NCI-H2107 (cell line): ENCODE measurements at regions not wholly inside any gene's neighbourhood (a gene's known extent, or its start where the extent isn't known, plus 50 kb on each side); places are given as distances from the start of the nearest gene placed in this dataset.
A peak's percentile ranks its signal among the peaks of the same experiment; 100 is the strongest.
"Not testable (repeated sequence)": the region's sequence is repeated elsewhere in the genome, so short reads cannot be mapped to it uniquely, and the experiment has no call there.

Source experiments
- DNase-seq: peaks from one replicate; lab custom pipeline; 2025; lab: John Stamatoyannopoulos, UW

GRCh38 chr6:166724576-166724975 is 97.5 kb upstream of the RPS6KA2 start:
- no peak for DNase-seq

GRCh38 chr6:166722785-166723184 is 95.7 kb upstream of the RPS6KA2 start:
- no peak for DNase-seq

GRCh38 chr6:166721576-166721975 is 94.5 kb upstream of the RPS6KA2 start:
- DNase-seq, result no peak

DNA sequence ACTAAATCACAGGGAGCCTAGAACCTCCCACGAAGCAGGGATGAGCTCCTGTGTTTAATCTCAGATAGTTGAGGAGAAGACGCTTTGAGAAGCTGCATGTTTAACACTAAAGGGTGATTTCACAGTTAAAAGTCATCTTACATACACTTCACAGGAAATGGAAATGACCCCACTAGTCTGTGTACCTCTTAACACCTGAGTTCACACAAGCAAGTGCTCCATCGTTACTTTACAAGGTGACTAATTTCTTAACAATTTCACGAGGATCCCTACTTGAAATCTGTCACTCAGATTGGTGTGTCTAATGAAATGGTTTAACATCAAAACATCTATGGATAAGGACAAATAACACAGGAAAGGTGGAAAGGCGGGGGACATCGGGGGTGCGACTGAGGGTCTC is 93.8 kb upstream of the RPS6KA2 start:
- DNase-seq, result no peak

DNA sequence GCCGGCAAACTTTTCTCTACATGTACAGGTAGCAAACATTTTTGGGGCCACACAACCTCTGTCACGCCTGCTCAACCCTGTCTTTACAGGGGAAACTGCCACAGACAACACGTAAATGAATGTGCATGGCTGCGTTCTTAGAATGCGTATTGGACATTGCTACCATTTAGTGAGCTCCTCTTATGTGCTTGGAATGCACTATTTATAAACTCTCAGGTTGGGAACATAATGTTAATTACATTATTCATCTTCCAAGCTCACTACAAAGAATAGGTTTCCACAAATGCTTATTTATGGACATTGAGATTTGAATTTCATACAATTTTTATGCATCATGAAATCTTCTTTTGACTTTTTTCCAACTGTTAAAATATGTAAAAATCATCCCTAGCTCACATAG is 92.0 kb upstream of the RPS6KA2 start:
- no peak for DNase-seq

GRCh38 chr6:166718516-166718915 is 91.5 kb upstream of the RPS6KA2 start:
- no peak for DNase-seq

DNA sequence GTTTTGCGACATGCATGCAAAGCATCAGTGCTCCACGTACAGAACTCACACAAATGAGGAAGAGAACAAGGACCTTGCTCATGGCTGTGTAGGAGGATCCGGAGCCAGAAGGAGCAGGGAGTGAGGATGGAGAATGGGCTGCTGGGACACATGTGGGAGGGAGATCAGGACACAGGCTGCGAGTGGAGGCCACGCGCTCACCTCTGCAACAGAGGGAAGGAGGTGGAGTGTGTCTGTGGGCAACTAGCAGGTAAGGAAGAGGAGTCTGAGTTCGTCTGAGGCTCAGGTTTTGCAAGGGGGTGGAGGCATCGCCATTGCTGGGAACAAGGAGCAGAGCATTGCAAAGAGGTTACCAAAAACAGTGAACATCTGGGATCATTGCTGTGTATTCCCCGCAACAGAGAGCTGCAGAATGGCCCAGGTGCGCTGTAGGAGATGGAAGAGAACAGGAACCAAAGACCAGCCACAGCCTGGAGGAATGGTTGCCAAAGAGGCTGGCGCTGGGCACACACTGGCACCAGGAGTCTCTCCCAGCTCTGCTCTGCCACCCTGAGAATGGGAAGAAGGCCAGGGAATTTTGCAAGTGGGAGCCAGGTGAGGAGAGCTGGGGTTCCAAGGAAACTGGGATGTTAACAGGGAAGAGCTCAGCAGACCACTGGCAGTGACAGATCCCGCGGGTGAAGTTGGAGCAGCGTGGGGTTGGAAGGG is 90.0 kb upstream of the RPS6KA2 start:
- no peak for DNase-seq

DNA sequence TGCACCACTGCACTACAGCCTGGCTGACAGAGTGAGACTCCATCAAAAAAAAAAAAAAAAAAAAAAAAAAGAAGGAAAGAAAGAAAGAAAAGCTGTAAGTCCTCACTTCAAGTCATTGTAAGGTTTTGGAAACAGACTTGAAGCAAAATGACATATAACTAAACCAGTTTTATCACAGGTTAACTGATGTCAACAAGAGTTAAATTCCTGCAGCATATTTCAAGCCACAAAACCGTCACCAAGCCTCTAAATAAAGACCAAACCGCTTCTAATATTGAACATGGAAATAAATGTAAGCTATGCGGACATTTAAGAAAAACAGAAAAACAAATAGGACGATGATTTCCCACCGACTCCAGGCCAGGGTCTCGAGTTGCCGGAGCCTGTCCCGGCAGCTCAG is 88.9 kb upstream of the RPS6KA2 start:
- no peak for DNase-seq

DNA sequence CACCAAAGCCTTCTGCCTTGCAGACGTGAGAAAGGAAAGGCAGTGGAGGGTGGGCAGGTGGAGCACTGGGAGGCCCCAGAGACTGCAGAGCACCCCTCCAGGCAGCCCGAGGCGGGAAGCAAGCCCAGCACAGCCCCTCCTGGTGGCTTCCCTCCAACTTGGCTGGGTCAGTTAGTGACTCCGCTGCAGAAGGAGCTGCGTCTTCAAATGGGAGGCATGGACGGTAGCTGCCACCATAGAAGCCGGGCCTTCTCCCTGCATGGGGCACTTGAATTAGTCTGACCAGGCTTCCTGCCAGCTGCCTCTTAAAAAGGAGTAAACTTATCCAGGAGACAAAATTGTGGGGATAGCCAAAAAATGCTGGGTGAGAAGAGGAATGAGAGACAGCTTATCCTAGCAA is 88.0 kb upstream of the RPS6KA2 start:
- DNase-seq, result no peak

DNA sequence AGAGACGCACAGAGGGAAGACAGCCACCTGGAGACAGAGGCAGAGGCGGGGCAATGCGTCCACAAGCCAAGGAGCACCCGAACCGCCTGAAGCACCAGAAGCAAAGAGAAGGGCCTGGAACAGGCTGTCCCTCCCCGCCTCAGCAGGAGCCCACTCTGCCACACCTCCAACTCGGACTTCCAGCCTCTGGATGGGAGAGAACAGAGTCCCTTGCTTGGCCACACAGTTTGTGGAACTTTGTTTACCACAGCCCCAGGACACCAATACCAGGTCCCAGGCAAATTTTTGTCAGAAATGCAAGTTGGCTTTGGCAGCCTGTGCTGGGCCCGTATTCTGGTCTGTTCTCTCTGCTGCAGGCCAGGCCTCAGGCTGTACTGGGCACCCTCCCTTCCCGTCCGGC is 87.5 kb upstream of the RPS6KA2 start:
- no peak for DNase-seq

DNA sequence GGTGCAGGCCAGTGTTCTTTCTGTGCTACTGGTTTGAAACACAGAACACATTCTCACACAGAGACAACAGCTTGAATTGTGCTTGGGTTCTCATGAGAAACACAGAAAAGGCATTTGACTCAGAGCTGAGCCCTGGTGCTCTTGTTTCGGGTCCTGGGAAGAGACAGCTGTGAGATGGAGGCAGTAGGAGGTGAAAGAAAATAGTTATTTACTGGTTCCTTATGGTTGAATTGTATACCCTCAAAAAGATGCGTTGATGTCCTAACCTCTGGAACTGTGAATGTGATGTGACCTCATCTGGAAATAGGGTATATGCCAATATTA is 87.1 kb upstream of the RPS6KA2 start:
- DNase-seq, result no peak

- no peak for DNase-seq
Observed at GRCh38 chr6:166713434-166714186, 86.6 kb upstream of the RPS6KA2 start.

DNA sequence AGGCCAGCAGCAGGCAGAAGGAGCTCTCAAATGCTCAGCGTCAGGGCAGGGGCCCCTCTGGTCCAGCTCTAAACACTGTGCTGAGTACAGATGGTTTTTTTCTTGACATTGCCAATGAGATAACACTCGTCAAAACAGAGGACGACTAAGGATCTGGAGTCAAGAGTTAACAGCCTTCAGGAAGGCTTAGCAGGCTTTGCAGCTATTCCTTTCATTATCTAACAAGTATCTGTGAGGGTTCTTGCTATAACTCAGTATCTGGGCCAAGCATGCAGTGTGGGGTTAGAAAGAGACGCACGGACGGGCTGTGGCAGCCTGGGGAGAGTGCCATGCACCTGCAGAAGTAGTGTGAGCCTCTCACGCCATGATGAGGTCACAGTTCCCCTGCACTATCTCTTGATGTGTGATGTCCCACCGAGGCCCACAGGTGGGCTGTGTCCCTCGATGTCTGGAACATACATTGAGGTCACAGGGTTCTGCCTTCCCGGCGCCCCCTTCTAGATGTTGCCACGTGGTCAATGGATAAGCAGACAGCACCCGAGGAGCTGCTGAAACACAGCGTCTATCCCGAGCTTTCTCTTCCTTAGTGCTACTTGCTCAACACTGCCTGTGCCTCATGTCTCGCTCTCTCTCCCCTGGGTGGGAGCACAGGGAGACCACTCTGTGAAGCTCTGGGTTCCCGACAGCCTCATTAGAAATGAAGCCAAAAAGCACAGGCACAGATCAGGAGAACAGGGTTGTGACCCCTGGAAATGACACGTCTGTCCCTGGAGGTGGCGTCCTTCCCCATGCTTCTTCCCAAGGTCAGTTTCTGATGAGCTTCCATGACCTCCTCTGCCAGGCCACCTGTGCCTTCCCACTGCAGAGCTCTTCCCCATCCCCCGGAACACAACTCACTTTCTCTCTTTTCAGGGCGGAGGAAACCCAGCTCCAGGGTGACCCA is 85.5 kb upstream of the RPS6KA2 start:
- DNase-seq, result no peak

- DNase-seq, result no peak
Observed at GRCh38 chr6:166710084-166710483, 83.0 kb upstream of the RPS6KA2 start.

DNA sequence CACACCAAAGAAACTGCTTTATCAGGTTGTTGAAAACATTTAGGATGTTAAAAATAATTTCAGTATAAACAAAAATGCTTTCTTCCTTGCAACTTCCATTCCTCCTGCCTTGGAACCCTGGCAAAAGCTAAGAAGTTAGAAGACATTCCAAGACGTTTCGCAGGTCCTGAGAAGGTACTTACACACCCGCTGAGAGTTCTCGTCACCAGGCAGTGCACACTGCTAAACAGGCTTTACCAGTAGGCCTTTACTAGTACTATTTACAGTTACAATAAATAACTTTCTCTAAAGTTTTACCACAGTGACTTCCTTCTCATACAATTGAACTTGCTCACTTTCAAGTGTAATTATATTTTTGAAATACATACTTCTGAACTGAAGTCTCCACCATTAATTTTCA is 81.4 kb upstream of the RPS6KA2 start:
- no peak for DNase-seq

GRCh38 chr6:166707045-166707444 is 80.0 kb upstream of the RPS6KA2 start:
- DNase-seq, result peak; percentile 23

DNA sequence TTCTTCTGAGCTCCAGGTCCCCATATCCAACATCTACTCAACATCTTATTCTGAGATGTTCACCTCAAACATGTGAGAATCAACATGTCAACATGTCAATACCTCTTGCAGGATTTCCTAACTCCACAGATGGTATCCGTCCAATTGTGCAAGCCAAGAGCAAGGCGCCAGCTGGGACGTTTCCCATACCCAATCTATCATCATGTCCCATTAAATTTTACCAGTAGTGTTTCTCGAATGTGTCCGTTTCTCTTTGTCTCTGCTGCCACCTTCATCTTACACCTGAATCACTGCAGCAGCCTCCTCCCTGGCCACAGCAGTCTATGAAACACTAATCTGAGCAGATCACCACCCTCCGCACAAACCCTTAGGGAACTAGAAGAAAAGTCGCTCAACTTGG is 78.0 kb upstream of the RPS6KA2 start:
- DNase-seq, result no peak

DNA sequence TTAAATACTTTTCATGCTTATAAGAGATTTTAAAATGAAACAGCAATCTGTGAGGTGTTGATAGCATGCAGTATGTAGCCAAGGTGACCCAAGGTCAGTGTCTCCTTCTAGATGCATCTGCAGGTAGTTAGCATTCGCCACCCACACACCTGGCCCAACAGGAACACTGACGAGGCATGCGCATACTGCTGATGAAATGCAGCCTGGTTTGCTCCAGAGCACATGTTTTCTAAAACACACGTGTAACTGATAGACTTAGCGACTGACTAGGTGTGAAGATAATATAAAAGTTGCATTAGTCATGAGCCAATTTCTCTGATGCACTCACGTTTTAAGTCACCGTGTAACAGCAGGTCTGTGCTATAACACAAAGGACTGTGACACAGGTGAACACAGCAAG is 77.1 kb upstream of the RPS6KA2 start:
- no peak for DNase-seq

DNA sequence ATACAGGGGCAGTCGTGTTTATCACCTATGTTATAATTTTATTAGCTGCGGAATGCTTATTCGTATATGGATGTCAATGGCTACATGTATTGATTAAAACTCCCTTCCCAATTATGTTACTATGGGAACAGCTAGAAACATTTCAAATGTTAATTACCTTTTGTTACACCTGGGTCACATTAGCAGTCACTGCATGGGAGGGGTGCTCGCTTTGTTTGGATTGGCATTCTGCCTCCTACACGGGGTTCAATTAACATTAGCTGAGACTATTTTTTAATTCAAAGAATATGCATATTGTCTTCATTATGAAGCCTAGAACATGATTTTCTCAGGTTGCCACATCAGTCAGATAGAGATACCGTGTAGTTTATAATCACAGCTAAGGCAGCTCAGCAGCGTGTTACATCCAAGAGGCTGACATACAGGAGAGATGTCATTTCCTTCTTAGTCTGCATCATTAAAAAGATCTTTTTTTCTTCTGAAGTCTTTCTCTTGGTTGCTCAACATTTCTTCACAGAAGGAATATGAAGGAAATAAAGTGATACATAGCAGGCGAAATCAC is 76.2 kb upstream of the RPS6KA2 start:
- DNase-seq, result no peak

DNA sequence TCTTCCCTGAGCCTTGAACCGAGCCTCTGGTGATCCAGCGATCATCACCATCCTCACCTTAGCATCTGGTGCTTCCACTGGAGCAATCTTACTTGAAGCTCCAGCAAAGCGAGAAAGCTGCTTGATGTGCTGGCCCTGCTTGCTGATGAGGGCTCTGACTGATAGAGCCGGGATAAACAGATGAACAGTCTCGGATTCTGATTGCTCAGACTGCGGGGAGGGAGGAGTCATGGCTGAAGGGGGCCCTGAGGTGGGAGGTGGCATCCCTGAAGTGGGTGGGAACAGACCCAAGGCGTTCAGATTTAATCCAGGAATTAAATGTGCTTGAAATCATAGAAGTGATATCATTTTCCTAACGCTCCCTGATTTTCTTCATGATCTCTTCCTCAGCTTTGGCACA is 74.4 kb upstream of the RPS6KA2 start:
- DNase-seq, result not testable (repeated sequence)

DNA sequence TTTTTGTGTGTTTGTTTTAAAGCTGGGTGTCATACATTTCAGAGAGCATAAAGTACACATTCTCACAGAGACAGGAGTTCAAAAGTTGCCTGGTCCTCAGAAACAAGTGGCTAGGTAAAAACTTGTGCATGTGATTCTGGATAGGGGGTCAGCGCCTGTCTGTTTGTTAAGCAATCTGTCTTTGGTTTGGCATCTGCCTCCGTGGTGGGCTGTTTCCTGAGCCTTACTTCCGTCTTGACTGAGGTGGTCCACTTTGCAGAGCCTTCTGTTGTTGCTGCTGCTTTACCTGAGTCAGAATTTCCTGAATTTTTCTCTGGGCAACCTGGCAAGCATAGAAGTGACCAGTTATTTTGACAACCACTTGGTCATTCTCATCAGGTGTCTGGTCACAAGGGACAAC is 73.8 kb upstream of the RPS6KA2 start:
- not testable (repeated sequence) for DNase-seq

GRCh38 chr6:166697113-166697512 is 70.1 kb upstream of the RPS6KA2 start:
- no peak for DNase-seq

GRCh38 chr6:166693880-166694279 is 66.8 kb upstream of the RPS6KA2 start:
- DNase-seq, result no peak
